Smooth muscle cell (in vitro differentiated cells): ENCODE measurements at regions not wholly inside any gene's neighbourhood (a gene's known extent, or its start where the extent isn't known, plus 50 kb on each side); places are given as distances from the start of the nearest gene placed in this dataset.

Source experiments
- DNase-seq: peaks from one replicate; lab custom pipeline; 2025; ENCODE audit not compliant: unreplicated experiment; lab: John Stamatoyannopoulos, UW
- H2AFZ ChIP-seq: fragments of 200-600 bp; sonication (generic); 2 replicates; pipeline ENCODE4 v1.6.0; 2016; ENCODE audit warnings: antibody characterized with exemption, low read depth, mild to moderate bottlenecking
- H3F3A ChIP-seq: fragments of 200-600 bp; sonication (generic); 2 replicates; pipeline ENCODE4 v1.6.0; 2017; ENCODE audit warnings: antibody characterized with exemption, low read depth
- H3K27ac ChIP-seq: fragments of 200-600 bp; sonication (generic); 2 replicates; pipeline ENCODE4 v1.5.1; 2016; ENCODE audit warnings: low read depth, mild to moderate bottlenecking
- H3K27me3 ChIP-seq: fragments of 200-600 bp; sonication (generic); 2 replicates; pipeline ENCODE4 v1.6.1; 2016; ENCODE audit warnings: low read depth, mild to moderate bottlenecking
- H3K36me3 ChIP-seq: fragments of 200-600 bp; sonication (generic); 2 replicates; pipeline ENCODE4 v1.5.1; 2016; ENCODE audit warnings: low read depth
- H3K4me1 ChIP-seq: fragments of 200-600 bp; sonication (generic); 2 replicates; pipeline ENCODE4 v1.5.1; 2016; ENCODE audit warnings: low read depth
- H3K4me2 ChIP-seq: fragments of 200-600 bp; sonication (generic); 2 replicates; pipeline ENCODE4 v1.6.0; 2016; ENCODE audit warnings: mild to moderate bottlenecking
- H3K4me3 ChIP-seq: fragments of 200-600 bp; sonication (generic); 2 replicates; pipeline ENCODE4 v1.5.1; 2016; ENCODE audit warnings: mild to moderate bottlenecking
- H3K79me2 ChIP-seq: fragments of 200-600 bp; sonication (generic); 2 replicates; pipeline ENCODE4 v1.6.0; 2016; ENCODE audit warnings: low read depth, mild to moderate bottlenecking
- H3K9ac ChIP-seq: fragments of 200-600 bp; sonication (generic); 2 replicates; pipeline ENCODE4 v1.6.0; 2016; ENCODE audit warnings: low read depth
- H3K9me3 ChIP-seq: fragments of 200-600 bp; sonication (generic); replicated peaks from 2 replicates; pipeline ENCODE4 v1.5.1; 2016; ENCODE audit warnings: low read depth
- H4K20me1 ChIP-seq: fragments of 200-600 bp; sonication (generic); 2 replicates; pipeline ENCODE4 v1.6.0; 2016; ENCODE audit warnings: low read depth
- CTCF ChIP-seq: fragments of 200-600 bp; sonication (generic); IDR thresholded peaks from 2 replicates; pipeline ENCODE4 v1.5.1; 2017; ENCODE audit warnings: borderline replicate concordance, mild to moderate bottlenecking, antibody characterized with exemption; ENCODE audit not compliant: insufficient read depth, poor library complexity, severe bottlenecking
- WGBS: methylation state at CpG from one replicate; pipeline ENCODE4 v1.1.7; 2016; ENCODE audit warnings: low lambda C conversion rate; 5-methylcytosine and 5-hydroxymethylcytosine counted together

DNA sequence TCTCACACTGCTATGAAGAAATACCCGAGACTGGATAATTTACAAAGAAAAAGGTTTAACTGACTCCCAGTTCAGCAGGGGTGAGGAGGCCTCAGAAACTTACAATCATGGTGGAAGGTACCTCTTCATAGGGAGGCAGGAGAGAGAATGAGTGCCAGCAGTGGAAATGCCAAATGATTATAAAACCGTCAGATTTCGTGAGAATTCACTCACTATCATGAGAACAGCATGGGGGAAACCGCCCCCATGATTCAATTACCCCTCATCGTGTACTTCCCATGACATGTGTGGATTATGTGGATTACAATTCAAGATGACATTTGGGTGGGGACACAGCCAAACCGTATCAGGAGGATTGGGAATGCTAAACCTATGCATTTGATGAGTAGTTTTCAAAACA, 380.3 kb upstream of the SPHKAP start:
- no peak overlapping the region for H2AFZ ChIP-seq
- H3K4me3 ChIP-seq: no peak overlapping the region
- H3K27ac ChIP-seq: no peak overlapping the region
- H3K4me2 ChIP-seq: no peak overlapping the region
- no peak overlapping the region for H3K9ac ChIP-seq
- no peaks in the 10 kb centered on the region for H4K20me1 ChIP-seq
- H3K9me3 ChIP-seq: no peaks in the 10 kb centered on the region
- H3K79me2 ChIP-seq: no peaks in the 10 kb centered on the region
- no peaks in the 10 kb centered on the region for H3F3A ChIP-seq
- no peak for DNase-seq
- no peak for TF ChIP-seq CTCF
- 92% methylated on average over 6 of the region's 6 CpGs for WGBS
- no peaks in the 10 kb centered on the region for H3K36me3 ChIP-seq
- no peaks in the 10 kb centered on the region for H3K4me1 ChIP-seq
- no peaks in the 10 kb centered on the region for H3K27me3 ChIP-seq

DNA sequence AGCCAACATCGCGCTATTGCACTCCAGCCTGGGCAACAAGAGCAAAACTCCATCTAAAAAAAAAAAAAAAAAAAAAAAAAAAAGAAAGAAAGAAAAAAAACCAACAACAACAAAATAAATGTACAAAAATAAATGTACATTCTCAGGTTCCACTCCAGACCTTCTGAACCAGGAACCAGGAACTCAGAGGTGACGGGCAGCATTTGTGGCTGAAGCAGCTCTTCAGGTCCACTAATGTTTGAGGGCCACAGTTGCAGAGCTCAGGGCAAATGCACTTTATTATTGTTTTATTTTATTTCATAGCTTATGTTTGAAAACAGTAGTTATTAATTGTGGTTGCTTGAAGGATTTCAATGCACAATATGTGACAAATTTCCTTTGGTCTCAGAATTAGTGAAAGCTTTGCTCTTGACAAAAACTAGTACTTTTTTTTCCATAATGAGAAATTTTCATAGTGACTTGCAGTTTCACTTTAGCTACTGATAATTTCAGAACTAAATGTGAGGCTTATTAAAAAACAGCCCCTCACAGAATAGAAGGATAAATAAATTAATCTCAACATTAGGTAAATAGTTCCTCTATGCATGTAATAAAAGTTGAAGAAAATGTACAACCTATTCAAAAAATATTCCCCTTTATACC, 378.4 kb upstream of the SPHKAP start:
- Histone ChIP-seq H4K20me1 (no peaks in the 10 kb centered on the region), H3K27ac (no peak overlapping the region), H3K4me2 (no peak overlapping the region), H3K9me3 (no peaks in the 10 kb centered on the region), H2AFZ (no peak overlapping the region), H3K4me3 (no peak overlapping the region), H3K4me1 (no peaks in the 10 kb centered on the region), H3K27me3 (no peaks in the 10 kb centered on the region), H3K9ac (no peak overlapping the region), H3F3A (no peaks in the 10 kb centered on the region), H3K36me3 (no peaks in the 10 kb centered on the region), H3K79me2 (no peaks in the 10 kb centered on the region)
- DNase-seq: no peak
- 93% methylated on average over 1 of the region's 3 CpGs for WGBS
- TF ChIP-seq CTCF: no peak

DNA sequence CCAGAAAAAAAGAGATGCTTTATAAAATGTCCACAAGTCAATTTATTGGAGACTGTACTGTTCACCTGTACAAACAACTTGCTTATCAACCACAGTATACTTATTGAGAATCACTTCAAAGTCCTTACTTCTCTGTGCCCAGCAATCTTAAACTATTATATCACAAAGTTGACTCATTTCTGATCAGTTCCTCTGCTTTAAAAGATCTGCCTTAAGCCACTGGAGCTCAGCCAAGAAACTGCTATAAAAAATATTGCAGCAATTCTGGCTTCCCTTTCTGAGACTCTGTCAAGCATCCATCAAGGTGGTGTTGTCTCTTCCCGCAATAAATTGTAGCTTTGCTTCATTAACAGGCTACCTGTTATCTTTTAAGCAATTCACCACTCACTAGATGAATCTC, 375.2 kb upstream of the SPHKAP start:
- H3K79me2 ChIP-seq: no peaks in the 10 kb centered on the region
- WGBS: 88% methylated on average over 1 of the region's 1 CpG
- DNase-seq: no peak
- no peak overlapping the region for H3K9ac ChIP-seq
- H3K4me1 ChIP-seq: no peaks in the 10 kb centered on the region
- H2AFZ ChIP-seq: no peak overlapping the region
- no peak overlapping the region for H3K4me3 ChIP-seq
- TF ChIP-seq CTCF: no peak
- H3K9me3 ChIP-seq: no peaks in the 10 kb centered on the region
- H3F3A ChIP-seq: no peaks in the 10 kb centered on the region
- H4K20me1 ChIP-seq: no peaks in the 10 kb centered on the region
- no peak overlapping the region for H3K4me2 ChIP-seq
- no peak overlapping the region for H3K27ac ChIP-seq
- no peaks in the 10 kb centered on the region for H3K36me3 ChIP-seq
- H3K27me3 ChIP-seq: no peaks in the 10 kb centered on the region

DNA sequence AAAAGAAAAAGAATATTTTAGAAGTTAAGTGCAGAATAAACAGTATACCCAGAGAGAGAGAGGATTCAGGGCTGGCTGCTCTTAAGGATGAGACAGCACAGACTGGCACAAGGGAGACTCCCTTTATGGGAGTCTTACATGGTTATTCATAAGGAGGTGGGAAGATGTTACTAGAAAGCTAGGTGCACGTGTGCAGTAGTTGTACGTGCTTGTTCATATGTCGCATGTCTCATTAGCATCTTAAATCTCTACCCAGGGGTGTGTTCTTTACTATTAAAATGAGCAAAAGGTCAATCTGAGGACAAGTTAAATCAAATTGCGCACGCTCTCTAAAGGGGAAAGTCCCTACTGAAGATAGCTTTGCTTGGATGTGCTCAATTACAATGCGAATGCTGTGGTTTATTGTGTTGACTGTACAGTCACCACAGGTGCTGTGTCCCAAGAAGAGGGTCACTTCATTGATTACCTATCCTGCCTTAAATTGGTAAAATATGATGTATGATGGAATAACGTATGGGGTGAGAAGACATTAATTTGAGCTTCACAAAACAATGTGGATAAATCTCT, 368.0 kb upstream of the SPHKAP start:
- Histone ChIP-seq H3K9ac (no peak overlapping the region), H3K4me1 (no peaks in the 10 kb centered on the region), H3K27me3 (no peaks in the 10 kb centered on the region), H2AFZ (no peak overlapping the region), H3K27ac (no peak overlapping the region), H3F3A (no peaks in the 10 kb centered on the region), H3K9me3 (no peaks in the 10 kb centered on the region), H4K20me1 (no peaks in the 10 kb centered on the region), H3K4me3 (no peak overlapping the region), H3K4me2 (no peak overlapping the region), H3K79me2 (no peaks in the 10 kb centered on the region), H3K36me3 (no peaks in the 10 kb centered on the region)
- WGBS: 91% methylated on average over 7 of the region's 7 CpGs
- no peak for DNase-seq
- TF ChIP-seq CTCF: no peak
